ENCODE measurements at regions not wholly inside any gene's neighbourhood (a gene's known extent, or its start where the extent isn't known, plus 50 kb on each side); places are given as distances from the start of the nearest gene placed in this dataset.

GRCh38 chr9:12163723-12164458 lies 529.3 kb upstream of the TYRP1 start:
- DNase-seq: peak; percentile 93

- peak; percentile 14 for DNase-seq
These were observed 526.7 kb upstream of the TYRP1 start for GRCh38 chr9:12166518-12166917.

GRCh38 chr9:12170456-12170855 lies 522.7 kb upstream of the TYRP1 start:
- no peak for DNase-seq

- no peak for DNase-seq
These were observed 514.6 kb upstream of the TYRP1 start for GRCh38 chr9:12178634-12179033.

GRCh38 chr9:12182806-12183205 lies 510.4 kb upstream of the TYRP1 start:
- no peak for DNase-seq

GRCh38 chr9:12183321-12183720 lies 509.9 kb upstream of the TYRP1 start:
- no peak for DNase-seq

GRCh38 chr9:12185856-12186255 lies 507.3 kb upstream of the TYRP1 start:
- DNase-seq: no peak

- DNase-seq: no peak
These were observed 501.6 kb upstream of the TYRP1 start for GRCh38 chr9:12191630-12192029.

- DNase-seq: peak; percentile 22
These were observed 498.5 kb upstream of the TYRP1 start for GRCh38 chr9:12194731-12195130.

- no peak for DNase-seq
These were observed 497.7 kb upstream of the TYRP1 start for GRCh38 chr9:12195456-12195855.

GRCh38 chr9:12204512-12204911 lies 488.7 kb upstream of the TYRP1 start:
- no peak for DNase-seq

- DNase-seq: peak; percentile 25
These were observed 480.3 kb upstream of the TYRP1 start for GRCh38 chr9:12212860-12213259.

GRCh38 chr9:12221470-12221869 lies 471.7 kb upstream of the TYRP1 start:
- DNase-seq: no peak

GRCh38 chr9:12224449-12224848 lies 468.7 kb upstream of the TYRP1 start:
- no peak for DNase-seq

- DNase-seq: no peak
These were observed 462.5 kb upstream of the TYRP1 start for GRCh38 chr9:12230708-12231107.

- no peak for DNase-seq
These were observed 461.4 kb upstream of the TYRP1 start for GRCh38 chr9:12231832-12232231.

GRCh38 chr9:12232836-12233235 lies 460.3 kb upstream of the TYRP1 start:
- no peak for DNase-seq

- no peak for DNase-seq
These were observed 439.2 kb upstream of the TYRP1 start for GRCh38 chr9:12253941-12254340.

GRCh38 chr9:12266758-12267157 lies 426.4 kb upstream of the TYRP1 start:
- DNase-seq: no peak

- DNase-seq: peak; percentile 42
These were observed 421.7 kb upstream of the TYRP1 start for GRCh38 chr9:12271421-12271891.

GRCh38 chr9:12272471-12273120 lies 420.6 kb upstream of the TYRP1 start:
- DNase-seq: peak; percentile 57

- peak; percentile 18 for DNase-seq
These were observed 418.6 kb upstream of the TYRP1 start for GRCh38 chr9:12274577-12274976.

GRCh38 chr9:12276505-12276904 lies 416.7 kb upstream of the TYRP1 start:
- DNase-seq: peak; percentile 57

GRCh38 chr9:12289711-12290110 lies 403.5 kb upstream of the TYRP1 start:
- DNase-seq: no peak

Data from eye (tissue), 1 donor.